HFFc6 (cell line): ENCODE measurements at regions not wholly inside any gene's neighbourhood (a gene's known extent, or its start where the extent isn't known, plus 50 kb on each side); places are given as distances from the start of the nearest gene placed in this dataset.

Source experiments
- DNase-seq: peaks from one replicate; pipeline ENCODE4 v3.0.0-alpha.2; 2018
- H3K27ac Mint-ChIP-seq: 2 replicates; pipeline ENCODE4 v1.8.0; 2020; ENCODE audit warnings: mild to moderate bottlenecking, mixed read lengths
- H3K27me3 Mint-ChIP-seq: 2 replicates; pipeline ENCODE4 v1.8.0; 2021; ENCODE audit warnings: mild to moderate bottlenecking, moderate library complexity, mixed read lengths; ENCODE audit not compliant: insufficient read depth
- H3K36me3 Mint-ChIP-seq: 2 replicates; pipeline ENCODE4 v1.8.0; 2021; ENCODE audit warnings: low read depth, mixed read lengths
- H3K4me1 Mint-ChIP-seq: 2 replicates; pipeline ENCODE4 v1.8.0; 2020; ENCODE audit warnings: low read depth, mixed read lengths
- H3K4me3 Mint-ChIP-seq: 2 replicates; pipeline ENCODE4 v1.8.0; 2020; ENCODE audit warnings: mild to moderate bottlenecking, moderate library complexity, mixed read lengths
- H3K9me3 Mint-ChIP-seq: 2 replicates; pipeline ENCODE4 v1.8.0; 2020; ENCODE audit warnings: mild to moderate bottlenecking, mixed read lengths
- TF ChIP-seq, protein P1 (sequence below): fragments of 200-600 bp; sonication (generic); IDR thresholded peaks from 2 replicates; pipeline ENCODE4 v1.5.0; 2021; ENCODE audit warnings: antibody characterized with exemption, mild to moderate bottlenecking

DNA sequence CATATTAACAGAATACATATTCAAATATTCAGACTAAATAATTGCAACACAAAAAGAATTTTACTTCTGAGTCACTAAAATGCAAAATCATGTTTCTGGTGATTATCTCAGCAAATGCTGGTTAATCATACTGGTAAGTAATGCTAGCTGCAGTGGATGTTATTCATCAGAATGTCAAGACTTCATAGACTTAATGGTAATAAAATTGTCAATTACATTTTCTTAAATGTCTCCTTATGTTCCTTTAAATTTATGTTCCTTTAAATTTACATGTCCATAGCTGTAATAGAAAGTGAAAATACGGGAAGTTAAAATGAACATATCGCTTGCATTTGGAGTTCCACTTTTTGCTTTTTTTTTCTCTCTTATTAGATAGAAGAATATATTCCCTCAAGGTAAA lies 853.0 kb downstream of the SLITRK6 start:
- Mint-ChIP-seq H3K9me3 (no peaks in the 10 kb centered on the region), H3K4me3 (no peak overlapping the region; the same call in 1 of the 2 replicates), H3K36me3 (peaks cover 5% of the 10 kb centered on the region; the same call in 1 of the 2 replicates), H3K27ac (no peak overlapping the region), H3K27me3 (no peaks in the 10 kb centered on the region; the same call in 1 of the 2 replicates), H3K4me1 (no peaks in the 10 kb centered on the region; the same call in 1 of the 2 replicates)
- TF ChIP-seq, protein P1, sequence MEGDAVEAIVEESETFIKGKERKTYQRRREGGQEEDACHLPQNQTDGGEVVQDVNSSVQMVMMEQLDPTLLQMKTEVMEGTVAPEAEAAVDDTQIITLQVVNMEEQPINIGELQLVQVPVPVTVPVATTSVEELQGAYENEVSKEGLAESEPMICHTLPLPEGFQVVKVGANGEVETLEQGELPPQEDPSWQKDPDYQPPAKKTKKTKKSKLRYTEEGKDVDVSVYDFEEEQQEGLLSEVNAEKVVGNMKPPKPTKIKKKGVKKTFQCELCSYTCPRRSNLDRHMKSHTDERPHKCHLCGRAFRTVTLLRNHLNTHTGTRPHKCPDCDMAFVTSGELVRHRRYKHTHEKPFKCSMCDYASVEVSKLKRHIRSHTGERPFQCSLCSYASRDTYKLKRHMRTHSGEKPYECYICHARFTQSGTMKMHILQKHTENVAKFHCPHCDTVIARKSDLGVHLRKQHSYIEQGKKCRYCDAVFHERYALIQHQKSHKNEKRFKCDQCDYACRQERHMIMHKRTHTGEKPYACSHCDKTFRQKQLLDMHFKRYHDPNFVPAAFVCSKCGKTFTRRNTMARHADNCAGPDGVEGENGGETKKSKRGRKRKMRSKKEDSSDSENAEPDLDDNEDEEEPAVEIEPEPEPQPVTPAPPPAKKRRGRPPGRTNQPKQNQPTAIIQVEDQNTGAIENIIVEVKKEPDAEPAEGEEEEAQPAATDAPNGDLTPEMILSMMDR: no peak
- DNase-seq: no peak

DNA sequence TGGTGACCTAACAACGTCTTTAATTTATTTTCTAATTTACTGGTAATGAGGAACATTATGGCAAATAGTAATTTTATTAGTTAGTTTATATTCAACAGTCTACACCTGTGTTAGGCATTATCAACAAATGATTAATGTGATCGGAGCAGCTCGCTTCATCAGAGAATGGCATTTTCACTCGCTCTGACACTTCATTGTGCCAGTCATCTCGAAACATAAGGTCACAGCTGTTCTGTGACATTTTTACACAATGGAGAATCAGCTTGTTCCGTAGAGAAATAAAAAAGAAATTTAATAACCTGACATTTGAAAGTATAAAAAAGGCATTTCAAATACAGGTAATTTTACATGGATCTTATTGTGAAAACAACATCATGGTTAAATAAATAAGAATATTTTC lies 858.4 kb downstream of the SLITRK6 start:
- TF ChIP-seq, protein P1: no peak
- no peak overlapping the region for H3K4me3 Mint-ChIP-seq

DNA sequence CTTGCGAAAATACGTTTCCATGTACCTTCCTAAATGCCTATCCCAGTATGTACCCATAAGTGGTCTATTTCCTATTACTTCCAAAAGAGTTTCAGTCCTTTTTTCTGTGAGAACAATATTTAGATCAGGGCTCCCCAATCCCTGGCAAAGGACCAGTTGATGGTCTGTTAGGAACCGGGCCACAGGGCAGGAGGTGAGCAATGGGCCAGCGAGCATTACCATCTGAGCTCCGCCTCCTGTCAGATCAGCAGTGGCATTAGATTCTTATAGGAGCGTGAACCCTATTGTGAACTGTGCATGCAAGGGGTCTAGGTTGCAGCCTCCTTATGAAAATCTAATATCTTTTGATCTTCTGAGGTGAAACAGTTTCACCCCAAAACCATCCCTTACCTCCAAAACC lies 859.1 kb downstream of the SLITRK6 start:
- H3K27me3 Mint-ChIP-seq: no peaks in the 10 kb centered on the region
- H3K27ac Mint-ChIP-seq: no peak overlapping the region
- H3K9me3 Mint-ChIP-seq: no peaks in the 10 kb centered on the region
- no peak overlapping the region for H3K4me3 Mint-ChIP-seq
- DNase-seq: no peak
- no peaks in the 10 kb centered on the region; the same call in 1 of the 2 replicates for H3K36me3 Mint-ChIP-seq
- peaks cover 13% of the 10 kb centered on the region for H3K4me1 Mint-ChIP-seq
- TF ChIP-seq, protein P1: no peak

More for the DNA sequence above, 858.4 kb downstream of the SLITRK6 start:
- peaks cover 6% of the 10 kb centered on the region; the same call in 1 of the 2 replicates for H3K4me1 Mint-ChIP-seq
- no peaks in the 10 kb centered on the region; the same call in 1 of the 2 replicates for H3K27me3 Mint-ChIP-seq
- H3K9me3 Mint-ChIP-seq: no peaks in the 10 kb centered on the region
- H3K27ac Mint-ChIP-seq: no peak overlapping the region
- H3K36me3 Mint-ChIP-seq: no peaks in the 10 kb centered on the region; the same call in 1 of the 2 replicates
- no peak for DNase-seq

DNA sequence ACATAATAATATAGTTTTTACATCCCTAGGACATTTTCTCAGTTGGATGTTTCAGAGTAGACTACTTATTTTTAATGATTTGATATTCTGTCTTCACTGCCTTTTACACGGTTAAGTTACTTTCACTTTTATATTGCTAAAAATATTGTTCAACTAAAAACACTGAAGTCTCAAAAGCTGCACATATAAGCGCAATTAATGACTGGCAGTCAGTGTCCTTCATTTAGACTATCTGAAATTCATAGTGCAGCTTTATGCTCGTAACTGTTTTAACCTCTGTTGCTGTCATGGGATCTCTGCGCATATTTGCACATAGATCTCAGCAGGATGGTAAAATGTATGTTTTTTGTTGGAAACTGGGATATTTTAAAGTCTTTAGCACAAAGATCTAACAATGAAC lies 864.3 kb downstream of the SLITRK6 start:
- TF ChIP-seq, protein P1: no peak
- Mint-ChIP-seq H3K36me3 (no peaks in the 10 kb centered on the region), H3K4me1 (peaks cover 32% of the 10 kb centered on the region), H3K27ac (peak overlapping the region; percentile 45; the same call in 1 of the 2 replicates), H3K9me3 (no peaks in the 10 kb centered on the region), H3K27me3 (no peaks in the 10 kb centered on the region), H3K4me3 (peak overlapping the region; percentile 89)
- DNase-seq: no peak

DNA sequence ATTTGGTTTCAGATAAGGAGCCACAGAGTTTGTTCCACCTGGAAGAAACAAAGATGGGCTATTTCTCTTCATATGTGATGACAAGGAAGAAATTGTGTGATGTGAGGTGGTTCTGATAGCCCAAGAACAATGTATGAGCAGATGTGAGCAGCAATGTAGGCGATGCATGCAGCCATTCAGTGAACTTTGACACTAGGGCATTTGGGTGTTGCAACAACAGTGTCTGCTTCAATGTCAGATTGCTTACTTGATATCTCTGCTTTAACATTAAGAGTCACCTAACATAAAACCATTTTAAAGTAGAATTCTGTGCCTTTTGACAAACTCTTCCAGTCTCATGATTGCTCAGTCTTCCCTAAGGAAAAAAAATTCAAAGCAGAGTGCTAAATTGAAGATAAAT lies 865.4 kb downstream of the SLITRK6 start:
- no peaks in the 10 kb centered on the region for H3K27me3 Mint-ChIP-seq
- H3K4me1 Mint-ChIP-seq: peaks cover 32% of the 10 kb centered on the region
- H3K9me3 Mint-ChIP-seq: no peaks in the 10 kb centered on the region
- no peak overlapping the region for H3K4me3 Mint-ChIP-seq
- no peak for DNase-seq
- H3K27ac Mint-ChIP-seq: no peak overlapping the region
- H3K36me3 Mint-ChIP-seq: no peaks in the 10 kb centered on the region
- TF ChIP-seq, protein P1: no peak

DNA sequence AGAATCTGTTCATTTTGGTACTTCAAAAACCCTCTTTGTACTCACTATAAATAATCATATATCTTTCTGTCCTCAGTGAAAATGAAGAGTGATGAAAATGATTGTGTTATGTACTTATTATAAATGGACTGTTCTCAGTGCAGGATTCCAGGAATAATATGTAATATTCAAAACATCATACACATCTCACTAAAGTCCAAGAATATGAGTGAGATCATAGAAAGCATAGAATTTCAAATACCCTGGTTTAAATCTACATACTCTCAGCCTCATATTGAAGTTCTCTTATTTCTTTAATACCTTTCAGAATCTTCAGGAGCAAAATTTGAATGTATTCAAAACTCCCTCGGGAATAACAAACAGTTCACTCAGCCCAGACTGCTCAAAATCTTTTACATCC lies 868.0 kb downstream of the SLITRK6 start:
- peaks cover 44% of the 10 kb centered on the region for H3K4me1 Mint-ChIP-seq
- no peak for DNase-seq
- TF ChIP-seq, protein P1: no peak

More for the DNA sequence above, 868.0 kb downstream of the SLITRK6 start:
- Mint-ChIP-seq H3K4me3 (no peak overlapping the region), H3K9me3 (no peaks in the 10 kb centered on the region), H3K36me3 (no peaks in the 10 kb centered on the region), H3K27me3 (no peaks in the 10 kb centered on the region), H3K27ac (no peak overlapping the region)
